Tibial nerve (tissue), 4 donors: ENCODE measurements at regions not wholly inside any gene's neighbourhood (a gene's known extent, or its start where the extent isn't known, plus 50 kb on each side); places are given as distances from the start of the nearest gene placed in this dataset.

Experiments
- DNase-seq, 2 donors: peaks; one replicate each; pipeline ENCODE4 v3.0.0-alpha.2; 2019; ENCODE audit warnings: low spot score in 2 of 2
- H3K27ac ChIP-seq, 4 donors: fragments of 200-600 bp; sonication (generic) in 3 of 4; one replicate each; pipeline ENCODE4 v1.5.1; 2017 to 2019; ENCODE audit warnings: mild to moderate bottlenecking in 1 of 4
- H3K27me3 ChIP-seq, 2 donors: fragments of 200-600 bp; sonication (generic) in 1 of 2; one replicate each; pipeline versions ENCODE4 v1.5.1 to v1.6.0; 2017 to 2019
- H3K36me3 ChIP-seq, 3 donors: fragments of 200-600 bp; sonication (generic); one replicate each; pipeline ENCODE4 v1.5.1; 2018 to 2019
- H3K4me1 ChIP-seq, 4 donors: fragments of 200-600 bp; sonication (generic) in 3 of 4; one replicate each; pipeline ENCODE4 v1.5.1; 2017 to 2019
- H3K4me3 ChIP-seq, 4 donors: fragments of 200-600 bp; sonication (generic) in 3 of 4; one replicate each; pipeline ENCODE4 v1.5.1; 2017 to 2019; ENCODE audit warnings: mild to moderate bottlenecking in 1 of 4, moderate library complexity in 1 of 4
- H3K9me3 ChIP-seq, 4 donors: fragments of 200-600 bp; sonication (generic) in 3 of 4; one replicate each; pipeline ENCODE4 v1.5.1; 2017 to 2019
- EP300 ChIP-seq, 2 donors: sonication (generic); formaldehyde crosslinking; IDR thresholded peaks; one replicate each; pipeline ENCODE4 v1.6.1; 2017; ENCODE audit warnings: antibody characterized with exemption in 2 of 2, mild to moderate bottlenecking in 1 of 2
- POLR2A ChIP-seq, 2 donors: fragments of 450-650 bp; IDR thresholded peaks; one replicate each; pipeline ENCODE4 v1.6.1; 2017; ENCODE audit warnings: antibody characterized with exemption in 2 of 2, mild to moderate bottlenecking in 2 of 2, moderate library complexity in 2 of 2
- WGBS, 2 donors: methylation state at CpG; one replicate each; pipeline ENCODE4 v1.1.5; 2018; 5-methylcytosine and 5-hydroxymethylcytosine counted together
- TF ChIP-seq, protein P1 (sequence below), 5 experiments: fragments of 200-600 bp in 3 of 5; fragments of 450-650 bp in 2 of 5; sonication (generic) in 3 of 5; IDR thresholded peaks; one replicate each; pipeline ENCODE4 v1.5.1; 2016 to 2019; ENCODE audit warnings: antibody characterized with exemption in 5 of 5, mild to moderate bottlenecking in 3 of 5, moderate library complexity in 2 of 5

DNA sequence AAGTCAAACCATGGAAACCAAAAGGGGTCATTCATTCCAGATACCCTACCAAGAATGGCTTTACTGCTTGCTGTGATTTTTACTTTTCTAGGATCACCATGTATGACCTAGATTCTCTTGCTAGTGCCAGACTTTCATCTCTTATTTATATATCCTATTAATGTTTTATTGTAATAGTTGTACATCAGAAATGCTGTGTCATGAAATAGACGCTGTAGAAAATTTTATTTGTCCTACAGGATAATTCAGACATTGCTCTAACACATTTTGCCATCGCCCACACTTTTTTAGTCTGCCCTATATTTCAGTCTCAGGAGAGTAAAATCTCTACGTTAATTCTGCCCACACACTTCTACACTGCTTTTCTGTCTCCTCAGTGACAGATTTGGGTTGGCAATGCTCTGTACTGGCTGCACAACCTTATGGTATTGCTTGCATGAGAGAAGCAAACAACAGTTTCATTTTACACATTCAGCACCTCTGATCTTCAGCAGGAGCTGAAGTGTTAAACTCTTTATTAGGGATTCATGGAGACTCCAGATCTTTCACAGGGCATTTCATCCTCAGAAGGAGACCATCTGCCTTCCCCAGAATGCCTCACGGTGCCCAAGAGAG is 871.8 kb upstream of the CHAC2 start:
- H3K36me3 ChIP-seq = no peaks in the 10 kb centered on the region
- H3K9me3 ChIP-seq = peaks cover 0 to 43% (median 12%) of the 10 kb centered on the region in 4 donors
- no peak overlapping the region for H3K27ac ChIP-seq
- DNase-seq = no peak
- no peak for TF ChIP-seq POLR2A (IDR thresholded peaks at IDR 0.05)
- TF ChIP-seq, protein P1, sequence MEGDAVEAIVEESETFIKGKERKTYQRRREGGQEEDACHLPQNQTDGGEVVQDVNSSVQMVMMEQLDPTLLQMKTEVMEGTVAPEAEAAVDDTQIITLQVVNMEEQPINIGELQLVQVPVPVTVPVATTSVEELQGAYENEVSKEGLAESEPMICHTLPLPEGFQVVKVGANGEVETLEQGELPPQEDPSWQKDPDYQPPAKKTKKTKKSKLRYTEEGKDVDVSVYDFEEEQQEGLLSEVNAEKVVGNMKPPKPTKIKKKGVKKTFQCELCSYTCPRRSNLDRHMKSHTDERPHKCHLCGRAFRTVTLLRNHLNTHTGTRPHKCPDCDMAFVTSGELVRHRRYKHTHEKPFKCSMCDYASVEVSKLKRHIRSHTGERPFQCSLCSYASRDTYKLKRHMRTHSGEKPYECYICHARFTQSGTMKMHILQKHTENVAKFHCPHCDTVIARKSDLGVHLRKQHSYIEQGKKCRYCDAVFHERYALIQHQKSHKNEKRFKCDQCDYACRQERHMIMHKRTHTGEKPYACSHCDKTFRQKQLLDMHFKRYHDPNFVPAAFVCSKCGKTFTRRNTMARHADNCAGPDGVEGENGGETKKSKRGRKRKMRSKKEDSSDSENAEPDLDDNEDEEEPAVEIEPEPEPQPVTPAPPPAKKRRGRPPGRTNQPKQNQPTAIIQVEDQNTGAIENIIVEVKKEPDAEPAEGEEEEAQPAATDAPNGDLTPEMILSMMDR (IDR thresholded peaks at IDR 0.05) = no peak
- TF ChIP-seq EP300 (IDR thresholded peaks at IDR 0.05) = no peak
- H3K27me3 ChIP-seq = no peaks in the 10 kb centered on the region
- 53 to 71% methylated on average over 4 of the region's 4 CpGs for WGBS, 2 donors
- H3K4me1 ChIP-seq = no peaks in the 10 kb centered on the region
- H3K4me3 ChIP-seq = no peak overlapping the region

DNA sequence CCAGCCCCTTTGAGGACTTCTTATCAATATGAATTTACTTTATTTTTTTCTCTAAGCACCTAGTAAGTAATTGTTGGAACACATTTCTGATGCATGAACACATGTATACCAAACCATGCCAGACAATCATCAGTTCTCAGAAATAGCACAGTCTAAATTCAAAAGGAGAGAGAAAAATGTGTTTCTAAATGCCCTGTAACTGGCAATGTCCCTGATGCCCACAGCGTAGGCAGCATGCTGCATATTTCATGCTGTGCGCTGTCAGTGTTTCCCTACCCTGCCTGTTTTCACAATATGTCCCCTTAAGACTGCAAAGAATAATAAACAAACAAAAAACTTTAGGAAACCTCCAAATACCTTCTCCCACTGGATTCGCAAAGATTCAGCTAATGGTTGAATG is 881.0 kb upstream of the CHAC2 start:
- H3K4me3 ChIP-seq = no peak overlapping the region
- DNase-seq = no peak
- TF ChIP-seq EP300 (IDR thresholded peaks at IDR 0.05) (no peak), POLR2A (IDR thresholded peaks at IDR 0.05) (no peak)
- TF ChIP-seq, protein P1 (IDR thresholded peaks at IDR 0.05) = no peak
- whole genome bisulfite sequencing, 2 donors = 72 to 73% methylated on average over 3 of the region's 3 CpGs
- no peaks in the 10 kb centered on the region for H3K36me3 ChIP-seq
- peaks cover 0 to 3% (median 0%) of the 10 kb centered on the region in 4 donors for H3K9me3 ChIP-seq
- no peaks in the 10 kb centered on the region for H3K27me3 ChIP-seq
- H3K4me1 ChIP-seq = peaks cover 0 to 37% (median 0%) of the 10 kb centered on the region in 4 donors
- H3K27ac ChIP-seq = no peak overlapping the region

DNA sequence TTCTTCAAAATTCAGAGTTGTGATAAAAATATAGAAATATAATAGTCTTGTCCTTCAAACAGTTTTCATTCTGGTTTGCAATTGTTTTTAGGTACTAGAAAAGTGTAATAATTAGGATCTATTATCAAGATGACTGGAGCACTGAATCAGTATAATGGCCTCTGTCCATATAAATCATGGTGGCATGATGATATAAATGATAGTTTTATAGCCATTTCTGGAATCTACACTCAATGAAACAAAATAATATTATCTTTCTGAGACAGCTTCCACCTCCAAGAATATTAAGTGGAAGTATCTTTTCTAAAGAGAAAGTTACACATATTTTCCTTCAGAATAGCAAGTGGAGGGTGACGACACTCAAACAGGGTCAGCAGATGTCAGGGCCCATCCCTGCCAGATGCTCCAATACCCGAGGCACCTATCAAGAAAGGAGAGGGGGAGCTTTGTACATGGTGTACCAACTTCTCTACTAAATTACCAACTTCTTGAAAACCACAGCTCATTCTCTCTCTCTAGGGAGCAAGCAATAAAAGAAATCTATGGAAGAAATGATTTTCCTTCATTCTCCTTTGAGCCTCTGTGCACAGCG is 882.7 kb upstream of the CHAC2 start:
- Histone ChIP-seq H3K4me1 (peaks cover 0 to 42% (median 0%) of the 10 kb centered on the region in 4 donors), H3K27ac (peak overlapping the region in 2 of 4 donors; percentile 41 to 43), H3K27me3 (no peaks in the 10 kb centered on the region), H3K36me3 (no peaks in the 10 kb centered on the region), H3K9me3 (no peaks in the 10 kb centered on the region), H3K4me3 (no peak overlapping the region)
- TF ChIP-seq POLR2A (IDR thresholded peaks at IDR 0.05) (no peak), EP300 (IDR thresholded peaks at IDR 0.05) (peak; percentile 28 to 70)
- TF ChIP-seq, protein P1 (IDR thresholded peaks at IDR 0.05) = no peak
- DNase-seq = peak; percentile 22 to 35
- 65 to 68% methylated on average over 3 of the region's 3 CpGs for WGBS, 2 donors

DNA sequence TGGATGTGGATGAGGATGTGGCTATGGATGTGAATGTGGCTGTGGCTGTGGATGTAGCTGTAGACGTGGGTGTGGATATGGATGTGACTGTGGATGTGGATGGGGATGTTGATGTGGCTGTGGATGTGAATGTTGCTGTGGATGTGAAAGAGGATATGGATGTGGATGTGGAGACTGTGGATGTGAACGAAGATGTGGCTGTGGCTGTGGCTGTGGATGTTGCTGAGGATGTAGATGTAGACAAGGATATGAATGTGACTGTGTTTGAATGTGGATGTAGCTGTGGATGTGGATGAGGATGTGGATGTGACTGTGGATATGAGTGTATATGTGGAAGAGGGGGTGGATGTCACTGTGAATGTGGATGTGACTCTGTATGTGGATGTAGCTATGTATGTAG is 884.6 kb upstream of the CHAC2 start:
- 68 to 79% methylated on average over 2 of the region's 2 CpGs for WGBS, 2 donors
- H3K9me3 ChIP-seq = no peaks in the 10 kb centered on the region

DNA sequence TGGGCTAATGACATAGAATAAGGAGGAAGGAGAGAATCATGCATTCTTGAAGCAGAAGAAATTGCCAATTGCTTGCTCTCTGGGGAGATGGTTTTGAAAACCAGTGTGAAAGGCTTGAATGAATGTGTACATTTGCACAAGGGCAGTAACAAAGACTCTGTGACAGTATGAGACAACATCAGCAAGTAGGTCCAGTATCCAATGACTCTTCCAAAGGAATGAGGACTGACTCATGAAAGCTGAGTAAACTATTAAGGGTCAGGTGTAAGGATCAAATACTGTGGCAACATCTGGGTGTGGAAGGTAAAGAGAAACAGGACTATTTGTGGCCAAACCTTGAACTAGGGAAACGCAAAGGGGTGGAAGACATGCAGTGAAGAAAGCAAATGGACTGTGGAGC is 886.0 kb upstream of the CHAC2 start:
- 73 to 78% methylated on average over 1 of the region's 1 CpG for WGBS, 2 donors
- TF ChIP-seq EP300 (IDR thresholded peaks at IDR 0.05) = peak in 1 of 2 donors; percentile 26
- TF ChIP-seq, protein P1 (IDR thresholded peaks at IDR 0.05) = no peak
- H3K4me1 ChIP-seq = peaks cover 0 to 40% (median 0%) of the 10 kb centered on the region in 4 donors

More for the DNA sequence above, 884.6 kb upstream of the CHAC2 start:
- TF ChIP-seq EP300 (IDR thresholded peaks at IDR 0.05) (no peak), POLR2A (IDR thresholded peaks at IDR 0.05) (no peak)
- TF ChIP-seq, protein P1 (IDR thresholded peaks at IDR 0.05) = no peak
- no peak overlapping the region for H3K4me3 ChIP-seq
- H3K27ac ChIP-seq = no peak overlapping the region
- peaks cover 0 to 42% (median 0%) of the 10 kb centered on the region in 4 donors for H3K4me1 ChIP-seq
- no peaks in the 10 kb centered on the region for H3K27me3 ChIP-seq
- no peaks in the 10 kb centered on the region for H3K36me3 ChIP-seq
- DNase-seq = no peak

More for the DNA sequence above, 886.0 kb upstream of the CHAC2 start:
- H3K27ac ChIP-seq = no peak overlapping the region
- H3K36me3 ChIP-seq = no peaks in the 10 kb centered on the region
- H3K9me3 ChIP-seq = no peaks in the 10 kb centered on the region
- H3K4me3 ChIP-seq = no peak overlapping the region
- no peaks in the 10 kb centered on the region for H3K27me3 ChIP-seq
- DNase-seq = no peak
